ENCODE measurements at regions not wholly inside any gene's neighbourhood (a gene's known extent, or its start where the extent isn't known, plus 50 kb on each side); places are given as distances from the start of the nearest gene placed in this dataset.

DNA sequence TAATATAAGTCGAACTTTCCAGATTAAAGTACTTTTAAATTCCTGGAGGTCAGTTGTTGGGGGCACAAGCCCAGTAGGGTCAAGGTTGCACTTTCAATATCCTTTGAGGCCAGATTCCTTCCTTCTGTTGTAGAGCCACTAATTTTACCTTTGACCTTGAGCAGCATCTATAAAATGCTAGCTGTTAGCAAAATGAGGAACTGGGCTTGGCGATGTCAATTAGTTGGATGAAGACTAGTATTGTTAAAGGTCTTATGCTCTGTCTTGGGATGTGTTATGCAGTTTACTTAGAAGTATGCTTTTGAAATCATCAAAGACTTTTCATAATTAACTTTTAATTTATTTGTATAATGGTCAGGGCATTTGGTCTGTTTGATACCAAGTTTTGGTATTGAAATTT lies 425.9 kb upstream of the PROX1 start:
- no peaks in the 10 kb centered on the region for H3K36me3 ChIP-seq (replicated peaks in 1 of 2; ENCODE audit: control insufficient read depth in 1 of 2, insufficient read depth in 2 of 2, low read length in 2 of 2)
- no peaks in the 10 kb centered on the region for H4K20me1 ChIP-seq (ENCODE audit: insufficient read depth, low read length)
- no peak overlapping the region for H3K27ac ChIP-seq (ENCODE audit: low read depth in 1 of 2, low read length in 2 of 2)
- Mint-ChIP-seq H3K4me1 (no peaks in the 10 kb centered on the region), H3K27me3 (ENCODE audit: low read depth in 3 of 3) (peaks cover 1 to 2% (median 2%) of the 10 kb centered on the region in 3 donors), H3K4me3 (no peak overlapping the region), H3K36me3 (no peaks in the 10 kb centered on the region), H3K27ac (no peak overlapping the region), H3K9me3 (peaks cover 0 to 13% (median 4%) of the 10 kb centered on the region in 7 donors)
- no peak overlapping the region for H2AFZ ChIP-seq (ENCODE audit: insufficient read depth, low read depth, low read length, poor library complexity, severe bottlenecking)
- no peaks in the 10 kb centered on the region for H3K79me2 ChIP-seq (ENCODE audit: insufficient read depth, low read length)
- no peak overlapping the region for H3K4me3 ChIP-seq (replicated peaks in 1 of 3; ENCODE audit: low read depth in 2 of 3, low read length in 3 of 3)
- WGBS (ENCODE audit: insufficient coverage): 100% methylated on average over 1 of the region's 2 CpGs
- intact Hi-C loops (cut with micrococcal nuclease): no loop called here
- H3K27me3 ChIP-seq (ENCODE audit: control insufficient read depth in 2 of 2, insufficient read depth in 2 of 2, low read length in 2 of 2): no peaks in the 10 kb centered on the region
- no peak overlapping the region for H3K4me2 ChIP-seq (replicated peaks; ENCODE audit: extremely low read depth, low read length, poor library complexity, severe bottlenecking)
- no peak for DNase-seq
- TF ChIP-seq, protein P1, sequence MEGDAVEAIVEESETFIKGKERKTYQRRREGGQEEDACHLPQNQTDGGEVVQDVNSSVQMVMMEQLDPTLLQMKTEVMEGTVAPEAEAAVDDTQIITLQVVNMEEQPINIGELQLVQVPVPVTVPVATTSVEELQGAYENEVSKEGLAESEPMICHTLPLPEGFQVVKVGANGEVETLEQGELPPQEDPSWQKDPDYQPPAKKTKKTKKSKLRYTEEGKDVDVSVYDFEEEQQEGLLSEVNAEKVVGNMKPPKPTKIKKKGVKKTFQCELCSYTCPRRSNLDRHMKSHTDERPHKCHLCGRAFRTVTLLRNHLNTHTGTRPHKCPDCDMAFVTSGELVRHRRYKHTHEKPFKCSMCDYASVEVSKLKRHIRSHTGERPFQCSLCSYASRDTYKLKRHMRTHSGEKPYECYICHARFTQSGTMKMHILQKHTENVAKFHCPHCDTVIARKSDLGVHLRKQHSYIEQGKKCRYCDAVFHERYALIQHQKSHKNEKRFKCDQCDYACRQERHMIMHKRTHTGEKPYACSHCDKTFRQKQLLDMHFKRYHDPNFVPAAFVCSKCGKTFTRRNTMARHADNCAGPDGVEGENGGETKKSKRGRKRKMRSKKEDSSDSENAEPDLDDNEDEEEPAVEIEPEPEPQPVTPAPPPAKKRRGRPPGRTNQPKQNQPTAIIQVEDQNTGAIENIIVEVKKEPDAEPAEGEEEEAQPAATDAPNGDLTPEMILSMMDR (IDR thresholded peaks at IDR 0.05): no peak
- peaks cover 0 to 5% of the 10 kb centered on the region in 2 donors for H3K9me3 ChIP-seq (replicated peaks in 1 of 2; ENCODE audit: control insufficient read depth in 1 of 2, insufficient read depth in 1 of 2, low read length in 2 of 2)
- H3K4me1 ChIP-seq (ENCODE audit: control insufficient read depth in 1 of 2, insufficient read depth in 2 of 2, low read length in 2 of 2): no peaks in the 10 kb centered on the region
- no peak overlapping the region for H3K9ac ChIP-seq (ENCODE audit: insufficient read depth, low read length, poor library complexity, severe bottlenecking)

- no peak overlapping the region for H3K4me3 Mint-ChIP-seq
- intact Hi-C loops (cut with micrococcal nuclease): no loop called here
- H2AFZ ChIP-seq (ENCODE audit: insufficient read depth, low read depth, low read length, poor library complexity, severe bottlenecking): no peak overlapping the region
- H3K4me3 ChIP-seq (replicated peaks in 1 of 3; ENCODE audit: low read depth in 2 of 3, low read length in 3 of 3): no peak overlapping the region
- no peaks in the 10 kb centered on the region for H3K36me3 ChIP-seq (replicated peaks in 1 of 2; ENCODE audit: control insufficient read depth in 1 of 2, insufficient read depth in 2 of 2, low read length in 2 of 2)
- no peaks in the 10 kb centered on the region for H3K4me1 Mint-ChIP-seq
- TF ChIP-seq, protein P1 (IDR thresholded peaks at IDR 0.05): no peak
- H3K9me3 Mint-ChIP-seq: peaks cover 0 to 10% (median 4%) of the 10 kb centered on the region in 7 donors
- no peak overlapping the region for H3K27ac ChIP-seq (ENCODE audit: low read depth in 1 of 2, low read length in 2 of 2)
- H3K9ac ChIP-seq (ENCODE audit: insufficient read depth, low read length, poor library complexity, severe bottlenecking): no peak overlapping the region
- no peaks in the 10 kb centered on the region for H3K36me3 Mint-ChIP-seq
- H3K27ac Mint-ChIP-seq: no peak overlapping the region
- no peak overlapping the region for H3K4me2 ChIP-seq (replicated peaks; ENCODE audit: extremely low read depth, low read length, poor library complexity, severe bottlenecking)
- H3K27me3 Mint-ChIP-seq (ENCODE audit: low read depth in 3 of 3): peaks cover 0 to 2% (median 2%) of the 10 kb centered on the region in 3 donors
- peaks cover 0 to 5% of the 10 kb centered on the region in 2 donors for H3K9me3 ChIP-seq (replicated peaks in 1 of 2; ENCODE audit: control insufficient read depth in 1 of 2, insufficient read depth in 1 of 2, low read length in 2 of 2)
- H3K27me3 ChIP-seq (ENCODE audit: control insufficient read depth in 2 of 2, insufficient read depth in 2 of 2, low read length in 2 of 2): no peaks in the 10 kb centered on the region
- no peaks in the 10 kb centered on the region for H3K79me2 ChIP-seq (ENCODE audit: insufficient read depth, low read length)
- H3K4me1 ChIP-seq (ENCODE audit: control insufficient read depth in 1 of 2, insufficient read depth in 2 of 2, low read length in 2 of 2): no peaks in the 10 kb centered on the region
- no peak for DNase-seq
- H4K20me1 ChIP-seq (ENCODE audit: insufficient read depth, low read length): no peaks in the 10 kb centered on the region
These were observed 423.5 kb upstream of the PROX1 start for GRCh38 chr1:213564215-213564659.
